GM12878 (cell line): ENCODE measurements at regions not wholly inside any gene's neighbourhood (a gene's known extent, or its start where the extent isn't known, plus 50 kb on each side); places are given as distances from the start of the nearest gene placed in this dataset.

Experiments used
- ATAC-seq: fragments of 200-7000 bp; cut with Tn5 transposase; 3 replicates; pipeline ENCODE4 v1.9.1; 2020; ENCODE audit warnings: mild to moderate bottlenecking, moderate library complexity
- BruUV-seq: library from RNA; stranded (reverse); fragments of 400-500 nt; replicated peaks from 2 replicates; lab custom pipeline; 2021; lab: Mats Ljungman, UMichigan
- CTCF ChIA-PET: fragments of 300-600 bp; sonication (Branson Sonifier 250); formaldehyde crosslinking; extraction: SDS; loops from one replicate; lab custom pipeline; 2021; ENCODE audit warnings: inconsistent platforms; lab: Yijun Ruan, JAX
- POLR2A ChIA-PET: fragments of 350-600 bp; formaldehyde crosslinking; extraction: SDS; loops from one replicate; lab custom pipeline; 2021; ENCODE audit warnings: inconsistent platforms; lab: Charles Lee
- RAD21 ChIA-PET: fragments of 300-600 bp; sonication (Branson Sonifier 250); formaldehyde crosslinking; loops from one replicate; lab custom pipeline; 2023; ENCODE audit warnings: antibody characterized with exemption; ENCODE audit not compliant: unreplicated experiment; lab: Charles Lee
- SMC1A ChIA-PET: fragments of 300-600 bp; sonication (Branson Sonifier 250); formaldehyde crosslinking; loops from one replicate; lab custom pipeline; 2023; ENCODE audit not compliant: unreplicated experiment, uncharacterized antibody; lab: Charles Lee
- DNase-seq: peaks from one replicate; pipeline ENCODE4 v3.0.0-alpha.2; 2011; ENCODE audit warnings: low read depth, low spot score
- FAIRE-seq: peaks from 3 replicates; lab custom pipeline; 2011; peaks lifted over from hg19 to GRCh38; lab: Jason Lieb, UNC
- H2AFZ ChIP-seq: 2 replicates; pipeline ENCODE4 v1.6.0; 2011; ENCODE audit warnings: low read depth, low read length, control low read depth; ENCODE audit not compliant: control insufficient read depth
- H3K27ac ChIP-seq: 2 replicates; pipeline ENCODE4 v1.5.1; 2011; ENCODE audit warnings: control low read depth; ENCODE audit not compliant: control insufficient read depth, insufficient read depth
- H3K27me3 ChIP-seq, 2 experiments: replicated peaks in 1 of 2; 2 replicates each; pipeline versions ENCODE4 v1.6.0 to v1.6.1; 2011; ENCODE audit warnings: low read length in 1 of 2; ENCODE audit not compliant: control insufficient read depth in 2 of 2, insufficient read depth in 2 of 2
- H3K36me3 ChIP-seq, 2 experiments: 2 replicates each; pipeline ENCODE4 v1.5.1; 2011; ENCODE audit warnings: low read length in 1 of 2; ENCODE audit not compliant: control insufficient read depth in 2 of 2, insufficient read depth in 2 of 2
- H3K4me1 ChIP-seq: 2 replicates; pipeline ENCODE4 v1.6.1; 2011; ENCODE audit warnings: mild to moderate bottlenecking, low read length, moderate library complexity, mixed read lengths; ENCODE audit not compliant: control insufficient read depth, insufficient read depth
- H3K4me2 ChIP-seq: 2 replicates; pipeline ENCODE4 v1.6.0; 2011; ENCODE audit warnings: control low read depth; ENCODE audit not compliant: control insufficient read depth, insufficient read depth
- H3K4me3 ChIP-seq: fragments of 200-600 bp; sonication (generic); 2 replicates; pipeline ENCODE4 v1.5.1; 2016
- H3K79me2 ChIP-seq: 2 replicates; pipeline ENCODE4 v1.6.0; 2011; ENCODE audit warnings: low read length; ENCODE audit not compliant: control insufficient read depth, insufficient read depth
- H3K9ac ChIP-seq: 2 replicates; pipeline ENCODE4 v1.8.0; 2011; ENCODE audit warnings: low read length, control low read depth, mixed read lengths; ENCODE audit not compliant: control insufficient read depth, insufficient read depth
- H3K9me3 ChIP-seq: replicated peaks from 3 replicates; pipeline ENCODE4 v1.5.1; 2011; ENCODE audit warnings: mild to moderate bottlenecking, low read length; ENCODE audit not compliant: control insufficient read depth, insufficient read depth
- H4K20me1 ChIP-seq: 2 replicates; pipeline ENCODE4 v1.6.0; 2011; ENCODE audit not compliant: control insufficient read depth, insufficient read depth
- ATF3 ChIP-seq: IDR thresholded peaks from 2 replicates; pipeline ENCODE4 v1.6.1; 2011; ENCODE audit warnings: low read depth, mild to moderate bottlenecking, low read length, moderate library complexity, borderline replicate concordance; ENCODE audit errors: extremely low read depth
- CHD2 ChIP-seq: IDR thresholded peaks from 2 replicates; pipeline ENCODE4 v1.6.1; 2011; ENCODE audit warnings: low read depth, low read length, improper control_type of control experiment, borderline replicate concordance
- CREM ChIP-seq: IDR thresholded peaks from 2 replicates; pipeline ENCODE4 v1.6.1; 2014; ENCODE audit warnings: antibody characterized with exemption, low read depth
- FOXM1 ChIP-seq: IDR thresholded peaks from 2 replicates; pipeline ENCODE4 v1.6.1; 2012; ENCODE audit warnings: low read depth, mild to moderate bottlenecking, inconsistent platforms, low read length, moderate library complexity
- IRF4 ChIP-seq: IDR thresholded peaks from 2 replicates; pipeline ENCODE4 v1.6.1; 2011; ENCODE audit warnings: low read depth, low read length
- MYB ChIP-seq: fragments of 150-350 bp; IDR thresholded peaks from 2 replicates; pipeline ENCODE4 v1.6.1; 2014; ENCODE audit warnings: mild to moderate bottlenecking, low read depth, low read length, borderline replicate concordance
- NFYA ChIP-seq: IDR thresholded peaks from 2 replicates; pipeline ENCODE4 v1.6.1; 2011; ENCODE audit warnings: low read depth, mild to moderate bottlenecking, low read length, improper control_type of control experiment, borderline replicate concordance
- NR2C2 ChIP-seq: IDR thresholded peaks from 2 replicates; pipeline ENCODE4 v1.6.1; 2011; ENCODE audit warnings: borderline replicate concordance, low read depth; ENCODE audit not compliant: control insufficient read depth, insufficient read length
- NRF1 ChIP-seq: conservative IDR thresholded peaks from 2 replicates; pipeline ENCODE4 v1.6.1; 2011; ENCODE audit warnings: mild to moderate bottlenecking, low read depth, low read length, improper control_type of control experiment
- RB1 ChIP-seq: fragments of 450-650 bp; formaldehyde crosslinking; IDR thresholded peaks from 2 replicates; pipeline ENCODE4 v1.6.1; 2017; ENCODE audit warnings: mild to moderate bottlenecking, borderline replicate concordance
- ZNF217 ChIP-seq: fragments of 450-650 bp; IDR thresholded peaks from 2 replicates; pipeline ENCODE4 v1.6.1; 2017; ENCODE audit warnings: antibody characterized with exemption, mild to moderate bottlenecking
- WGBS: methylation state at CpG from one replicate; pipeline ENCODE4 v1.1.6; 2016; ENCODE audit warnings: low lambda C conversion rate; ENCODE audit not compliant: insufficient replicate concordance, insufficient coverage; ENCODE audit errors: missing lambda C conversion rate; 5-methylcytosine and 5-hydroxymethylcytosine counted together
- in situ Hi-C: fragments of 300-500 bp; cut with MboI; formaldehyde crosslinking; loops from 9 replicates; pipeline ENCODE4 v1.14.3; 2018; ENCODE audit warnings: mixed read lengths
- intact Hi-C: fragments of 100-400 bp; cut with micrococcal nuclease; formaldehyde crosslinking; loops from one replicate; pipeline ENCODE4 v1.14.2; 2022; ENCODE audit not compliant: unreplicated experiment
- TF ChIP-seq, protein P1 (sequence below): IDR thresholded peaks from 2 replicates; pipeline ENCODE4 v1.6.1; 2012; ENCODE audit warnings: mild to moderate bottlenecking, low read depth, low read length
- TF ChIP-seq, protein P2 (sequence below): fragments of 450-650 bp; IDR thresholded peaks from 2 replicates; pipeline ENCODE4 v1.6.1; 2016; ENCODE audit warnings: mild to moderate bottlenecking, moderate library complexity, borderline replicate concordance
- TF ChIP-seq, protein P3 (sequence below): fragments of 150-350 bp; IDR thresholded peaks from 2 replicates; pipeline ENCODE4 v1.6.1; 2014; ENCODE audit warnings: mild to moderate bottlenecking, low read depth, low read length

- Histone ChIP-seq H3K9ac (no peak overlapping the region), H4K20me1 (no peaks in the 10 kb centered on the region), H2AFZ (no peak overlapping the region), H3K9me3 (no peaks in the 10 kb centered on the region), H3K4me1 (no peaks in the 10 kb centered on the region), H3K79me2 (no peaks in the 10 kb centered on the region), H3K4me2 (no peak overlapping the region), H3K27me3 (no peaks in the 10 kb centered on the region), H3K36me3 (no peaks in the 10 kb centered on the region), H3K27ac (no peak overlapping the region), H3K4me3 (no peak overlapping the region)
- DNase-seq: no peak
- ChIA-PET CTCF (no interaction called here), RAD21 (no interaction called here), POLR2A (no interaction called here), SMC1A (interaction anchor here (0.6 kb wide), 1 partner anchor 49 kb away, joined by 3 read pairs; no protein-coding TSS in a partner anchor)
- no peak for FAIRE-seq
- 6% methylated on average over 1 of the region's 1 CpG for WGBS
- no TSS peak for BruUV-seq
- in situ Hi-C loops: no loop called here
- ATAC-seq: no peak
- intact Hi-C loops: no loop called here
- TF ChIP-seq NR2C2: no peak
- no peak for TF ChIP-seq MYB
- no peak for TF ChIP-seq NFYA
- TF ChIP-seq FOXM1: no peak
- TF ChIP-seq CREM: no peak
- TF ChIP-seq, protein P1, sequence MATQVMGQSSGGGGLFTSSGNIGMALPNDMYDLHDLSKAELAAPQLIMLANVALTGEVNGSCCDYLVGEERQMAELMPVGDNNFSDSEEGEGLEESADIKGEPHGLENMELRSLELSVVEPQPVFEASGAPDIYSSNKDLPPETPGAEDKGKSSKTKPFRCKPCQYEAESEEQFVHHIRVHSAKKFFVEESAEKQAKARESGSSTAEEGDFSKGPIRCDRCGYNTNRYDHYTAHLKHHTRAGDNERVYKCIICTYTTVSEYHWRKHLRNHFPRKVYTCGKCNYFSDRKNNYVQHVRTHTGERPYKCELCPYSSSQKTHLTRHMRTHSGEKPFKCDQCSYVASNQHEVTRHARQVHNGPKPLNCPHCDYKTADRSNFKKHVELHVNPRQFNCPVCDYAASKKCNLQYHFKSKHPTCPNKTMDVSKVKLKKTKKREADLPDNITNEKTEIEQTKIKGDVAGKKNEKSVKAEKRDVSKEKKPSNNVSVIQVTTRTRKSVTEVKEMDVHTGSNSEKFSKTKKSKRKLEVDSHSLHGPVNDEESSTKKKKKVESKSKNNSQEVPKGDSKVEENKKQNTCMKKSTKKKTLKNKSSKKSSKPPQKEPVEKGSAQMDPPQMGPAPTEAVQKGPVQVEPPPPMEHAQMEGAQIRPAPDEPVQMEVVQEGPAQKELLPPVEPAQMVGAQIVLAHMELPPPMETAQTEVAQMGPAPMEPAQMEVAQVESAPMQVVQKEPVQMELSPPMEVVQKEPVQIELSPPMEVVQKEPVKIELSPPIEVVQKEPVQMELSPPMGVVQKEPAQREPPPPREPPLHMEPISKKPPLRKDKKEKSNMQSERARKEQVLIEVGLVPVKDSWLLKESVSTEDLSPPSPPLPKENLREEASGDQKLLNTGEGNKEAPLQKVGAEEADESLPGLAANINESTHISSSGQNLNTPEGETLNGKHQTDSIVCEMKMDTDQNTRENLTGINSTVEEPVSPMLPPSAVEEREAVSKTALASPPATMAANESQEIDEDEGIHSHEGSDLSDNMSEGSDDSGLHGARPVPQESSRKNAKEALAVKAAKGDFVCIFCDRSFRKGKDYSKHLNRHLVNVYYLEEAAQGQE: no peak
- TF ChIP-seq CHD2: no peak
- TF ChIP-seq NRF1: no peak
- TF ChIP-seq, protein P2, sequence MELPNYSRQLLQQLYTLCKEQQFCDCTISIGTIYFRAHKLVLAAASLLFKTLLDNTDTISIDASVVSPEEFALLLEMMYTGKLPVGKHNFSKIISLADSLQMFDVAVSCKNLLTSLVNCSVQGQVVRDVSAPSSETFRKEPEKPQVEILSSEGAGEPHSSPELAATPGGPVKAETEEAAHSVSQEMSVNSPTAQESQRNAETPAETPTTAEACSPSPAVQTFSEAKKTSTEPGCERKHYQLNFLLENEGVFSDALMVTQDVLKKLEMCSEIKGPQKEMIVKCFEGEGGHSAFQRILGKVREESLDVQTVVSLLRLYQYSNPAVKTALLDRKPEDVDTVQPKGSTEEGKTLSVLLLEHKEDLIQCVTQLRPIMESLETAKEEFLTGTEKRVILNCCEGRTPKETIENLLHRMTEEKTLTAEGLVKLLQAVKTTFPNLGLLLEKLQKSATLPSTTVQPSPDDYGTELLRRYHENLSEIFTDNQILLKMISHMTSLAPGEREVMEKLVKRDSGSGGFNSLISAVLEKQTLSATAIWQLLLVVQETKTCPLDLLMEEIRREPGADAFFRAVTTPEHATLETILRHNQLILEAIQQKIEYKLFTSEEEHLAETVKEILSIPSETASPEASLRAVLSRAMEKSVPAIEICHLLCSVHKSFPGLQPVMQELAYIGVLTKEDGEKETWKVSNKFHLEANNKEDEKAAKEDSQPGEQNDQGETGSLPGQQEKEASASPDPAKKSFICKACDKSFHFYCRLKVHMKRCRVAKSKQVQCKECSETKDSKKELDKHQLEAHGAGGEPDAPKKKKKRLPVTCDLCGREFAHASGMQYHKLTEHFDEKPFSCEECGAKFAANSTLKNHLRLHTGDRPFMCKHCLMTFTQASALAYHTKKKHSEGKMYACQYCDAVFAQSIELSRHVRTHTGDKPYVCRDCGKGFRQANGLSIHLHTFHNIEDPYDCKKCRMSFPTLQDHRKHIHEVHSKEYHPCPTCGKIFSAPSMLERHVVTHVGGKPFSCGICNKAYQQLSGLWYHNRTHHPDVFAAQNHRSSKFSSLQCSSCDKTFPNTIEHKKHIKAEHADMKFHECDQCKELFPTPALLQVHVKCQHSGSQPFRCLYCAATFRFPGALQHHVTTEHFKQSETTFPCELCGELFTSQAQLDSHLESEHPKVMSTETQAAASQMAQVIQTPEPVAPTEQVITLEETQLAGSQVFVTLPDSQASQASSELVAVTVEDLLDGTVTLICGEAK: no peak
- TF ChIP-seq, protein P3, sequence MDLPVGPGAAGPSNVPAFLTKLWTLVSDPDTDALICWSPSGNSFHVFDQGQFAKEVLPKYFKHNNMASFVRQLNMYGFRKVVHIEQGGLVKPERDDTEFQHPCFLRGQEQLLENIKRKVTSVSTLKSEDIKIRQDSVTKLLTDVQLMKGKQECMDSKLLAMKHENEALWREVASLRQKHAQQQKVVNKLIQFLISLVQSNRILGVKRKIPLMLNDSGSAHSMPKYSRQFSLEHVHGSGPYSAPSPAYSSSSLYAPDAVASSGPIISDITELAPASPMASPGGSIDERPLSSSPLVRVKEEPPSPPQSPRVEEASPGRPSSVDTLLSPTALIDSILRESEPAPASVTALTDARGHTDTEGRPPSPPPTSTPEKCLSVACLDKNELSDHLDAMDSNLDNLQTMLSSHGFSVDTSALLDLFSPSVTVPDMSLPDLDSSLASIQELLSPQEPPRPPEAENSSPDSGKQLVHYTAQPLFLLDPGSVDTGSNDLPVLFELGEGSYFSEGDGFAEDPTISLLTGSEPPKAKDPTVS: no peak
- TF ChIP-seq ZNF217: no peak
- TF ChIP-seq IRF4: no peak
- no peak for TF ChIP-seq RB1
- no peak for TF ChIP-seq ATF3
Measured at GRCh38 chr5:27996665-27997064, 958.3 kb upstream of the CDH9 start.
